CD4-positive, alpha-beta T cell (primary cell): ENCODE measurements at regions not wholly inside any gene's neighbourhood (a gene's known extent, or its start where the extent isn't known, plus 50 kb on each side); places are given as distances from the start of the nearest gene placed in this dataset.

Experiments
- ATAC-seq: fragments of 200-7000 bp; cut with Tn5 transposase; one replicate; pipeline ENCODE4 v1.10.0; 2022; ENCODE audit warnings: mild to moderate bottlenecking; ENCODE audit not compliant: poor library complexity
- CTCF ChIA-PET: fragments of 350-600 bp; sonication (Branson Sonifier 250); formaldehyde crosslinking; loops from one replicate; lab custom pipeline; 2021; ENCODE audit warnings: antibody characterized with exemption, inconsistent platforms; lab: Charles Lee
- POLR2A ChIA-PET: fragments of 350-600 bp; sonication (Branson Sonifier 250); formaldehyde crosslinking; loops from one replicate; lab custom pipeline; 2021; ENCODE audit warnings: antibody characterized with exemption, inconsistent platforms; lab: Charles Lee
- DNase-seq, 14 experiments: peaks; one replicate each; pipeline ENCODE4 v3.0.0-alpha.2; 2013 to 2020; ENCODE audit warnings: mixed read lengths in 2 of 14
- H3K27ac ChIP-seq, 2 donors: one replicate each; pipeline versions ENCODE4 v1.5.1 to v1.7.0; 2013; ENCODE audit warnings: low read length in 2 of 2, low read depth in 1 of 2, mild to moderate bottlenecking in 1 of 2
- H3K27me3 ChIP-seq, 2 experiments: 1 replicate in 1 of 2; 2 replicates in 1 of 2; pipeline versions ENCODE4 v1.6.1 to v1.7.0; 2013; ENCODE audit warnings: low read length in 2 of 2, control low read depth in 1 of 2, mild to moderate bottlenecking in 1 of 2, moderate library complexity in 1 of 2; ENCODE audit not compliant: insufficient read depth in 2 of 2, control insufficient read depth in 1 of 2
- H3K36me3 ChIP-seq: one replicate; pipeline ENCODE4 v1.6.1; 2013; ENCODE audit warnings: low read length, control low read depth; ENCODE audit not compliant: insufficient read depth
- H3K4me1 ChIP-seq: one replicate; pipeline ENCODE4 v1.6.1; 2013; ENCODE audit warnings: low read length, control low read depth; ENCODE audit not compliant: insufficient read depth
- H3K4me3 ChIP-seq: one replicate; pipeline ENCODE4 v1.5.1; 2013; ENCODE audit warnings: mild to moderate bottlenecking, low read length, moderate library complexity
- H3K9me3 ChIP-seq, 2 experiments: 1 replicate in 1 of 2; 2 replicates in 1 of 2; pipeline versions ENCODE4 v1.6.1 to v1.7.0; 2013; ENCODE audit warnings: low read length in 2 of 2, mild to moderate bottlenecking in 2 of 2, control low read depth in 1 of 2, moderate library complexity in 1 of 2; ENCODE audit not compliant: control insufficient read depth in 1 of 2, insufficient read depth in 1 of 2
- H3K27ac Mint-ChIP-seq: one replicate; pipeline ENCODE4 v1.8.0; 2020; ENCODE audit warnings: mixed read lengths
- H3K27me3 Mint-ChIP-seq: one replicate; pipeline ENCODE4 v1.8.0; 2021; ENCODE audit warnings: mixed read lengths
- H3K36me3 Mint-ChIP-seq: one replicate; pipeline ENCODE4 v1.8.0; 2021; ENCODE audit warnings: low read depth, mixed read lengths
- H3K4me1 Mint-ChIP-seq: one replicate; pipeline ENCODE4 v1.8.0; 2021; ENCODE audit warnings: low read depth, mixed read lengths
- H3K4me3 Mint-ChIP-seq: one replicate; pipeline ENCODE4 v1.8.0; 2020; ENCODE audit warnings: mild to moderate bottlenecking, mixed read lengths
- H3K9me3 Mint-ChIP-seq: one replicate; pipeline ENCODE4 v1.8.0; 2020; ENCODE audit warnings: mixed read lengths
- intact Hi-C, 2 experiments: fragments of 100-400 bp; cut with DNase I in 1 of 2; cut with micrococcal nuclease in 1 of 2; formaldehyde crosslinking; loops; one replicate each; pipeline versions ENCODE4 v1.15.1 to v1.9.0; 2023 to 2025; cut with DNase I, micrococcal nuclease
- TF ChIP-seq, protein P1 (sequence below): fragments of 200-600 bp; IDR thresholded peaks from one replicate; pipeline ENCODE4 v1.8.0; 2022; ENCODE audit warnings: antibody characterized with exemption, mild to moderate bottlenecking

DNA sequence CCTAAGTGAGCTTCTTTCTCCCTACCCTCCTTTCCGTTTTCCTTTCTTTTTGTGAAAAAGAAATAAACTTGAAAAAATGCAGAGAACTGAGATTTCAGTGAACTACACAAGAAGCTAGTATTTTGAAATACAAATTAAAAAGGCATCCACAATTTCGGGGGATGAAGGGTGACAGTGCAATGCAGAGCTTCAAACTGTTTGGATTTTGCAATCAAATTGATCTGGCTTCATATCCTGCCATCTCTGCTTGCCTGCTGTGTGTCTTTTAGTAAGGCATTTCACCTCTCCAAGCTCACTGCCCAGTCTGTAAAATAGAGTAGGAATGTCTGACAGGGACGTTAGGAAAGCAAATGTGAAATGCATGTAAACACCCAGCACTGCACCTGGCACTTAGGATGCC, 258.0 kb downstream of the HACE1 start:
- H3K36me3 Mint-ChIP-seq = no peaks in the 10 kb centered on the region
- CTCF ChIA-PET = no interaction called here
- H3K27ac Mint-ChIP-seq = no peak overlapping the region
- Histone ChIP-seq H3K4me3 (no peak overlapping the region), H3K27me3 (no peaks in the 10 kb centered on the region), H3K36me3 (no peaks in the 10 kb centered on the region), H3K4me1 (no peaks in the 10 kb centered on the region), H3K9me3 (no peaks in the 10 kb centered on the region), H3K27ac (no peak overlapping the region)
- DNase-seq = no peak
- no peaks in the 10 kb centered on the region for H3K27me3 Mint-ChIP-seq
- ATAC-seq = no peak
- H3K4me1 Mint-ChIP-seq = no peaks in the 10 kb centered on the region
- no peaks in the 10 kb centered on the region for H3K9me3 Mint-ChIP-seq
- intact Hi-C loops = no loop called here
- POLR2A ChIA-PET = no interaction called here
- TF ChIP-seq, protein P1, sequence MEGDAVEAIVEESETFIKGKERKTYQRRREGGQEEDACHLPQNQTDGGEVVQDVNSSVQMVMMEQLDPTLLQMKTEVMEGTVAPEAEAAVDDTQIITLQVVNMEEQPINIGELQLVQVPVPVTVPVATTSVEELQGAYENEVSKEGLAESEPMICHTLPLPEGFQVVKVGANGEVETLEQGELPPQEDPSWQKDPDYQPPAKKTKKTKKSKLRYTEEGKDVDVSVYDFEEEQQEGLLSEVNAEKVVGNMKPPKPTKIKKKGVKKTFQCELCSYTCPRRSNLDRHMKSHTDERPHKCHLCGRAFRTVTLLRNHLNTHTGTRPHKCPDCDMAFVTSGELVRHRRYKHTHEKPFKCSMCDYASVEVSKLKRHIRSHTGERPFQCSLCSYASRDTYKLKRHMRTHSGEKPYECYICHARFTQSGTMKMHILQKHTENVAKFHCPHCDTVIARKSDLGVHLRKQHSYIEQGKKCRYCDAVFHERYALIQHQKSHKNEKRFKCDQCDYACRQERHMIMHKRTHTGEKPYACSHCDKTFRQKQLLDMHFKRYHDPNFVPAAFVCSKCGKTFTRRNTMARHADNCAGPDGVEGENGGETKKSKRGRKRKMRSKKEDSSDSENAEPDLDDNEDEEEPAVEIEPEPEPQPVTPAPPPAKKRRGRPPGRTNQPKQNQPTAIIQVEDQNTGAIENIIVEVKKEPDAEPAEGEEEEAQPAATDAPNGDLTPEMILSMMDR = no peak
- no peak overlapping the region for H3K4me3 Mint-ChIP-seq

DNA sequence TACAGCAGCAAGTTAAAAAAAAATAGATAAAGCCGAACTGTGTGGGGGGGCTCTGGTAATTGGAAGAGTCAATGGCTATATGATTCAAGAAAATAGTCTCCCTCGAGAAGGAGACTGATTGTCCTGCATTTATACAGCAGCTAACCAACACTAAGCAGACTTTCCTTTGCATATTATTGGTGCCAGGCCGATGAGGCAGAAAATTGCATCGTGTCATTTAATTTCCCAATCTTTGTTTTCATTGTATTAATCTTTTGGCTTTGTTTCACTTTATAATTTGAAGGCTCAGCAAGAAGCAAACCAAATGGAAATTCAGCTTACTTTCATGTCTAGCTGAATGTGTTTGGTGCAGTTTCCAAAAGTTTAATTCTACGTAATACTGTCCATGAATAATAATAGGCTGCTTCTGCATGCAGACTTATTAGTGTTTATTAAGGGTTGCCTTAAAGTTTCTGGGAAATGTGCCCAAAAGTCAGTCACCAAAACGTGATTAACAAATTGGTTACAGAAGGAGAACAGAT, 258.5 kb downstream of the HACE1 start:
- Histone ChIP-seq H3K4me1 (no peaks in the 10 kb centered on the region), H3K27ac (no peak overlapping the region), H3K9me3 (no peaks in the 10 kb centered on the region), H3K27me3 (no peaks in the 10 kb centered on the region), H3K36me3 (no peaks in the 10 kb centered on the region), H3K4me3 (no peak overlapping the region)
- Mint-ChIP-seq H3K27me3 (no peaks in the 10 kb centered on the region), H3K27ac (no peak overlapping the region), H3K4me1 (no peaks in the 10 kb centered on the region), H3K9me3 (no peaks in the 10 kb centered on the region), H3K4me3 (no peak overlapping the region), H3K36me3 (no peaks in the 10 kb centered on the region)
- CTCF ChIA-PET = no interaction called here
- TF ChIP-seq, protein P1 = no peak
- POLR2A ChIA-PET = no interaction called here
- ATAC-seq (no peak), DNase-seq (no peak)
- intact Hi-C loops = no loop called here

DNA sequence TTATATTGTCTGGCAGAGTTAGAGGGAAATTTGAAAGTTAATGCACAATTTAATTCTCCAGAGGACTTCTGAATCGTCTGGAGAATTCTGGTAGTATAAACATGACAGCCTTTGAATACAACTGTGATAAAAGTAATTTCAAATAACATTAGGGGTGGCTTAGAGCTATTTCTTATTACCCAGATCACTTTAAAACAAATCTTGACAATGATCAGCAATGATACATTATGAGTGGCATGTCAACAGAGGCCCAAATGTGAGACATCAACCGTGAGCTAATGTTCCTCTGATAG, 259.1 kb downstream of the HACE1 start:
- no peaks in the 10 kb centered on the region for H3K27me3 ChIP-seq
- Mint-ChIP-seq H3K4me3 (no peak overlapping the region), H3K27me3 (peaks cover 2% of the 10 kb centered on the region), H3K36me3 (no peaks in the 10 kb centered on the region), H3K4me1 (no peaks in the 10 kb centered on the region), H3K27ac (no peak overlapping the region), H3K9me3 (no peaks in the 10 kb centered on the region)
- DNase-seq = no peak
- TF ChIP-seq, protein P1 = no peak
- H3K36me3 ChIP-seq = no peaks in the 10 kb centered on the region
- H3K4me3 ChIP-seq = no peak overlapping the region
- intact Hi-C loops = no loop called here
- CTCF ChIA-PET = no interaction called here
- ATAC-seq = no peak
- POLR2A ChIA-PET = no interaction called here
- no peaks in the 10 kb centered on the region for H3K9me3 ChIP-seq
- H3K4me1 ChIP-seq = no peaks in the 10 kb centered on the region
- no peak overlapping the region for H3K27ac ChIP-seq
